ENCODE measurements at regions not wholly inside any gene's neighbourhood (a gene's known extent, or its start where the extent isn't known, plus 50 kb on each side); places are given as distances from the start of the nearest gene placed in this dataset.

GRCh38 chr18:6627645-6628044 is 101.9 kb upstream of the ARHGAP28 start:
- H3K4me3 ChIP-seq (ENCODE audit: low read depth, low read length), result no peak overlapping the region
- no peak for DNase-seq (ENCODE audit: low read depth)
- TF ChIP-seq POLR2A (IDR thresholded peaks at IDR 0.05; ENCODE audit: extremely low read depth, insufficient read length) (no peak), MYC (IDR thresholded peaks at IDR 0.05; ENCODE audit: low read depth, low read length) (no peak), MAX (IDR thresholded peaks at IDR 0.05; ENCODE audit: low read depth, low read length) (no peak), CTCF (IDR thresholded peaks at IDR 0.05; ENCODE audit: low read depth, low read length) (no peak)

- H3K4me3 ChIP-seq (ENCODE audit: low read depth, low read length), result no peak overlapping the region
- DNase-seq (ENCODE audit: low read depth), result no peak
- TF ChIP-seq CTCF (IDR thresholded peaks at IDR 0.05; ENCODE audit: low read depth, low read length) (no peak), POLR2A (IDR thresholded peaks at IDR 0.05; ENCODE audit: extremely low read depth, insufficient read length) (no peak), MYC (IDR thresholded peaks at IDR 0.05; ENCODE audit: low read depth, low read length) (no peak), MAX (IDR thresholded peaks at IDR 0.05; ENCODE audit: low read depth, low read length) (no peak)
Observed at GRCh38 chr18:6628187-6628586, 101.3 kb upstream of the ARHGAP28 start.

GRCh38 chr18:6629635-6630140 is 99.8 kb upstream of the ARHGAP28 start:
- no peak for DNase-seq (ENCODE audit: low read depth)
- H3K4me3 ChIP-seq (ENCODE audit: low read depth, low read length), result no peak overlapping the region
- TF ChIP-seq MAX (IDR thresholded peaks at IDR 0.05; ENCODE audit: low read depth, low read length) (no peak), CTCF (IDR thresholded peaks at IDR 0.05; ENCODE audit: low read depth, low read length) (no peak), MYC (IDR thresholded peaks at IDR 0.05; ENCODE audit: low read depth, low read length) (no peak), POLR2A (IDR thresholded peaks at IDR 0.05; ENCODE audit: extremely low read depth, insufficient read length) (no peak)

- TF ChIP-seq MYC (IDR thresholded peaks at IDR 0.05; ENCODE audit: low read depth, low read length) (no peak), MAX (IDR thresholded peaks at IDR 0.05; ENCODE audit: low read depth, low read length) (no peak), CTCF (IDR thresholded peaks at IDR 0.05; ENCODE audit: low read depth, low read length) (no peak), POLR2A (IDR thresholded peaks at IDR 0.05; ENCODE audit: extremely low read depth, insufficient read length) (no peak)
- DNase-seq (ENCODE audit: low read depth), result no peak
- no peak overlapping the region for H3K4me3 ChIP-seq (ENCODE audit: low read depth, low read length)
Observed at GRCh38 chr18:6633310-6633709, 96.2 kb upstream of the ARHGAP28 start.

GRCh38 chr18:6636091-6636490 is 93.4 kb upstream of the ARHGAP28 start:
- H3K4me3 ChIP-seq (ENCODE audit: low read depth, low read length), result no peak overlapping the region
- DNase-seq (ENCODE audit: low read depth), result no peak
- TF ChIP-seq MYC (IDR thresholded peaks at IDR 0.05; ENCODE audit: low read depth, low read length) (no peak), MAX (IDR thresholded peaks at IDR 0.05; ENCODE audit: low read depth, low read length) (no peak), CTCF (IDR thresholded peaks at IDR 0.05; ENCODE audit: low read depth, low read length) (no peak), POLR2A (IDR thresholded peaks at IDR 0.05; ENCODE audit: extremely low read depth, insufficient read length) (no peak)
